HCT116 (cell line): ENCODE measurements at regions not wholly inside any gene's neighbourhood (a gene's known extent, or its start where the extent isn't known, plus 50 kb on each side); places are given as distances from the start of the nearest gene placed in this dataset.

ENCODE experiments used
- ATAC-seq: fragments of 200-7000 bp; cut with Tn5 transposase; 2 replicates; pipeline ENCODE4 v1.9.1; 2020; ENCODE audit warnings: mild to moderate bottlenecking, moderate library complexity
- BruUV-seq: library from RNA; stranded (reverse); fragments of 400-500 nt; replicated peaks from 2 replicates; lab custom pipeline; 2021; lab: Mats Ljungman, UMichigan
- CTCF ChIA-PET: fragments of 300-600 bp; sonication (Branson Sonifier 250); formaldehyde crosslinking; loops from one replicate; lab custom pipeline; 2021; ENCODE audit warnings: antibody characterized with exemption; lab: Charles Lee
- POLR2A ChIA-PET: fragments of 300-600, 350-600 bp; sonication (Branson Sonifier 250); formaldehyde crosslinking; loops from one replicate; lab custom pipeline; 2021; ENCODE audit warnings: antibody characterized with exemption; lab: Charles Lee
- RAD21 ChIA-PET, 2 experiments: fragments of 300-600 bp; sonication (Branson Sonifier 250); formaldehyde crosslinking; loops; one replicate each; lab custom pipeline; 2023; ENCODE audit warnings: low total read pairs in 2 of 2; ENCODE audit not compliant: uncharacterized antibody in 2 of 2, unreplicated experiment in 2 of 2, low non-redundant PET in 1 of 2; lab: Charles Lee
- DNase-seq: peaks from one replicate; pipeline ENCODE4 v3.0.0-alpha.2; 2010; ENCODE audit warnings: low read depth, low spot score
- H2AFZ ChIP-seq: fragments of 200-600 bp; shearing (Covaris generic), sonication (generic); 2 replicates; pipeline ENCODE4 v1.6.1; 2017; ENCODE audit warnings: low read depth, mixed run types, mixed read lengths, antibody characterized with exemption, low read length; ENCODE audit not compliant: poor library complexity, severe bottlenecking
- H3K27ac ChIP-seq: 2 replicates; pipeline ENCODE4 v1.5.1; 2012; ENCODE audit warnings: low read depth, low read length
- H3K27me3 ChIP-seq: fragments of 200-600 bp; sonication (generic); 2 replicates; pipeline ENCODE4 v1.6.1; 2016; ENCODE audit warnings: mixed run types, low read length, mixed read lengths; ENCODE audit not compliant: insufficient read depth
- H3K36me3 ChIP-seq, 2 experiments: fragments of 200-500 bp in 1 of 2; fragments of 200-600 bp in 1 of 2; sonication (Bioruptor generic) in 1 of 2; sonication (generic) in 1 of 2; 2 replicates each; pipeline versions ENCODE4 v1.5.1 to v1.6.1; 2014 to 2016; ENCODE audit warnings: low read length in 2 of 2, inconsistent platforms in 1 of 2, mixed read lengths in 1 of 2, mixed run types in 1 of 2; ENCODE audit not compliant: insufficient read depth in 2 of 2, control insufficient read depth in 1 of 2
- H3K4me1 ChIP-seq, 2 experiments: fragments of 200-600 bp in 1 of 2; sonication (generic) in 1 of 2; 2 replicates each; pipeline versions ENCODE4 v1.5.1 to v1.6.1; 2012 to 2017; ENCODE audit warnings: low read length in 2 of 2, inconsistent platforms in 1 of 2, mild to moderate bottlenecking in 1 of 2, mixed read lengths in 1 of 2, mixed run types in 1 of 2, moderate library complexity in 1 of 2; ENCODE audit not compliant: insufficient read depth in 2 of 2, control insufficient read depth in 1 of 2
- H3K4me2 ChIP-seq: fragments of 200-600 bp; sonication (generic); 2 replicates; pipeline ENCODE4 v1.6.1; 2017; ENCODE audit warnings: mixed run types, low read length, mixed read lengths
- H3K4me3 ChIP-seq, 2 experiments: fragments of 200-600 bp in 1 of 2; sonication (generic) in 1 of 2; replicated peaks in 1 of 2; 2 replicates each; pipeline ENCODE4 v1.5.1; 2011 to 2016; ENCODE audit warnings: low read length in 2 of 2, control low read depth in 1 of 2, low read depth in 1 of 2, mild to moderate bottlenecking in 1 of 2, mixed read lengths in 1 of 2, mixed run types in 1 of 2
- H3K79me2 ChIP-seq: fragments of 200-600 bp; sonication (generic); 2 replicates; pipeline ENCODE4 v1.6.1; 2017; ENCODE audit warnings: mild to moderate bottlenecking, mixed run types, low read length, moderate library complexity, mixed read lengths; ENCODE audit not compliant: insufficient read depth
- H3K9ac ChIP-seq: fragments of 200-600 bp; sonication (generic); 2 replicates; pipeline ENCODE4 v1.6.1; 2016; ENCODE audit warnings: low read length, mixed read lengths
- H3K9me2 ChIP-seq: fragments of 200-600 bp; sonication (generic), shearing (Covaris generic); 2 replicates; pipeline ENCODE4 v1.6.1; 2017; ENCODE audit warnings: mixed run types, mild to moderate bottlenecking, moderate library complexity; ENCODE audit not compliant: insufficient read depth
- H3K9me3 ChIP-seq, 2 experiments: fragments of 200-500 bp in 1 of 2; fragments of 200-600 bp in 1 of 2; sonication (Bioruptor generic) in 1 of 2; sonication (generic) in 1 of 2; 2 replicates each; pipeline ENCODE4 v1.6.1; 2014 to 2017; ENCODE audit warnings: low read length in 2 of 2, mixed read lengths in 2 of 2, inconsistent platforms in 1 of 2, low read depth in 1 of 2, mild to moderate bottlenecking in 1 of 2, mixed run types in 1 of 2, moderate library complexity in 1 of 2; ENCODE audit not compliant: control insufficient read depth in 1 of 2, insufficient read depth in 1 of 2
- H4K20me1 ChIP-seq: fragments of 200-600 bp; sonication (generic), shearing (Covaris generic); 2 replicates; pipeline ENCODE4 v1.6.1; 2017; ENCODE audit warnings: mixed run types, mild to moderate bottlenecking, moderate library complexity; ENCODE audit not compliant: insufficient read depth
- CEBPB ChIP-seq: IDR thresholded peaks from 2 replicates; pipeline ENCODE4 v1.6.1; 2012; ENCODE audit warnings: low read depth
- EZH2phosphoT487 ChIP-seq: fragments of 200-600 bp; IDR thresholded peaks from 2 replicates; pipeline ENCODE4 v1.6.1; 2018; ENCODE audit warnings: antibody characterized with exemption, borderline replicate concordance
- FOSL1 ChIP-seq: IDR thresholded peaks from 2 replicates; pipeline ENCODE4 v1.6.1; 2012; ENCODE audit warnings: low read depth
- SP1 ChIP-seq: IDR thresholded peaks from 2 replicates; pipeline ENCODE4 v1.6.1; 2012; ENCODE audit warnings: low read depth
- SRF ChIP-seq: IDR thresholded peaks from 2 replicates; pipeline ENCODE4 v1.6.1; 2012; ENCODE audit warnings: low read depth
- TCF7L2 ChIP-seq: IDR thresholded peaks from 2 replicates; pipeline ENCODE4 v1.7.0; 2011; ENCODE audit warnings: borderline replicate concordance, inconsistent platforms; ENCODE audit not compliant: insufficient read depth, insufficient read length; ENCODE audit errors: extremely low read depth
- intact Hi-C: fragments of 100-400 bp; cut with micrococcal nuclease; formaldehyde crosslinking; loops from 2 replicates; pipeline ENCODE4 v1.10.0; 2022
- TF ChIP-seq, protein P1 (sequence below): IDR thresholded peaks from 2 replicates; pipeline ENCODE4 v1.6.1; 2012; ENCODE audit warnings: low read depth
- TF ChIP-seq, protein P2 (sequence below): IDR thresholded peaks from 2 replicates; pipeline ENCODE4 v1.6.1; 2012

DNA sequence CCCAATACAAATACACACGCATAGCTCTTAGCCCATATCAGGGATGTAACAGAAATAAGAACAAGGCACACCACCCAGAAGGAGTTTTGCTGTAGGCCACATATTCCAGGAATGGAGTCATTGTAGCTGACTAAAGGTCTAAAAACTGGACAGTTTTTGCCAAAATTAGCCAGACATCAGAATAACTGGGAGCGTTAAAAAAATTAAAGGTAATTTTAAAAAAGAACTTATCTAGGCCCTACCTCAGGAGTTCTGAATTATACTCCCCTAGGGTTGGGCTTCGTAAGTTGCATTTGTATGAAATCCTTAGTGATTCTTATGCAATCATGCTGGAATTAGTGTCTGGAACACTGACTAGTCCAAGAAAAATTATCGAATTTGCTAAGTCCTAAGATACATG is 987.7 kb downstream of the GALC start:
- ChIA-PET RAD21 (no interaction called here), CTCF (no interaction called here), POLR2A (no interaction called here)
- no peak overlapping the region for H3K27ac ChIP-seq
- no peaks in the 10 kb centered on the region for H3K27me3 ChIP-seq
- no peak overlapping the region for H3K9ac ChIP-seq
- no peaks in the 10 kb centered on the region for H3K4me1 ChIP-seq
- no peak overlapping the region for H3K4me2 ChIP-seq
- no peak for DNase-seq
- H2AFZ ChIP-seq: no peak overlapping the region
- no peak overlapping the region for H3K4me3 ChIP-seq
- no peak for ATAC-seq
- H3K9me2 ChIP-seq: no peaks in the 10 kb centered on the region
- no peaks in the 10 kb centered on the region for H3K79me2 ChIP-seq
- no peaks in the 10 kb centered on the region for H3K36me3 ChIP-seq
- TF ChIP-seq FOSL1 (no peak), TCF7L2 (no peak), CEBPB (no peak), SP1 (no peak), SRF (no peak), EZH2phosphoT487 (no peak)
- TF ChIP-seq, protein P1, sequence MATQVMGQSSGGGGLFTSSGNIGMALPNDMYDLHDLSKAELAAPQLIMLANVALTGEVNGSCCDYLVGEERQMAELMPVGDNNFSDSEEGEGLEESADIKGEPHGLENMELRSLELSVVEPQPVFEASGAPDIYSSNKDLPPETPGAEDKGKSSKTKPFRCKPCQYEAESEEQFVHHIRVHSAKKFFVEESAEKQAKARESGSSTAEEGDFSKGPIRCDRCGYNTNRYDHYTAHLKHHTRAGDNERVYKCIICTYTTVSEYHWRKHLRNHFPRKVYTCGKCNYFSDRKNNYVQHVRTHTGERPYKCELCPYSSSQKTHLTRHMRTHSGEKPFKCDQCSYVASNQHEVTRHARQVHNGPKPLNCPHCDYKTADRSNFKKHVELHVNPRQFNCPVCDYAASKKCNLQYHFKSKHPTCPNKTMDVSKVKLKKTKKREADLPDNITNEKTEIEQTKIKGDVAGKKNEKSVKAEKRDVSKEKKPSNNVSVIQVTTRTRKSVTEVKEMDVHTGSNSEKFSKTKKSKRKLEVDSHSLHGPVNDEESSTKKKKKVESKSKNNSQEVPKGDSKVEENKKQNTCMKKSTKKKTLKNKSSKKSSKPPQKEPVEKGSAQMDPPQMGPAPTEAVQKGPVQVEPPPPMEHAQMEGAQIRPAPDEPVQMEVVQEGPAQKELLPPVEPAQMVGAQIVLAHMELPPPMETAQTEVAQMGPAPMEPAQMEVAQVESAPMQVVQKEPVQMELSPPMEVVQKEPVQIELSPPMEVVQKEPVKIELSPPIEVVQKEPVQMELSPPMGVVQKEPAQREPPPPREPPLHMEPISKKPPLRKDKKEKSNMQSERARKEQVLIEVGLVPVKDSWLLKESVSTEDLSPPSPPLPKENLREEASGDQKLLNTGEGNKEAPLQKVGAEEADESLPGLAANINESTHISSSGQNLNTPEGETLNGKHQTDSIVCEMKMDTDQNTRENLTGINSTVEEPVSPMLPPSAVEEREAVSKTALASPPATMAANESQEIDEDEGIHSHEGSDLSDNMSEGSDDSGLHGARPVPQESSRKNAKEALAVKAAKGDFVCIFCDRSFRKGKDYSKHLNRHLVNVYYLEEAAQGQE: no peak
- TF ChIP-seq, protein P2, sequence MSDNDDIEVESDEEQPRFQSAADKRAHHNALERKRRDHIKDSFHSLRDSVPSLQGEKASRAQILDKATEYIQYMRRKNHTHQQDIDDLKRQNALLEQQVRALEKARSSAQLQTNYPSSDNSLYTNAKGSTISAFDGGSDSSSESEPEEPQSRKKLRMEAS: no peak
- peaks cover 15 to 18% of the 10 kb centered on the region in 2 experiments; a peak in 2 of 4 replicates for H3K9me3 ChIP-seq
- intact Hi-C loops: no loop called here
- no peaks in the 10 kb centered on the region for H4K20me1 ChIP-seq
- BruUV-seq: no TSS peak
